ENCODE measurements at regions not wholly inside any gene's neighbourhood (a gene's known extent, or its start where the extent isn't known, plus 50 kb on each side); places are given as distances from the start of the nearest gene placed in this dataset.
"Not testable (repeated sequence)": the region's sequence is repeated elsewhere in the genome, so short reads cannot be mapped to it uniquely, and the experiment has no call there.

DNA sequence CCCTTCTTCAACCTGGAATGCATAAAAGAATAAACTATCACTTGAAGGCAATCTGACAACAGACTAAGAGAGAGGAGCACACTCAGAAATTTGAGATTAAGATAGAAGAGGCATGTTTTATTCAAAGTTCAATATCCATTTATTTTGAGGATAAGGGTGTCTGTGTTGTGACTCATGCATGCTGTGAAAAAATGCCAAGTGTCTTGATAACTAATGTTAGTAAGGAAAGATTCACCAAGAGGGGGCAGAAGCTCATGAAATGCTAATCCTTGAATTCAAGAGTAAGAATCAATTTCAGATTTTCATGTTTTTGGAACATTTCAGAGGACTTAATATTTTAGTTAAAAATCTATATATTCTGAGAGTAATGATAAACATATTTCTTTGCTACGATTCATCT is 94.0 kb downstream of the IFI44 start:
- H3K9me3 Mint-ChIP-seq, result peaks cover 2% of the 10 kb centered on the region
- DNase-seq (ENCODE audit: low read depth, low spot score), result no peak

DNA sequence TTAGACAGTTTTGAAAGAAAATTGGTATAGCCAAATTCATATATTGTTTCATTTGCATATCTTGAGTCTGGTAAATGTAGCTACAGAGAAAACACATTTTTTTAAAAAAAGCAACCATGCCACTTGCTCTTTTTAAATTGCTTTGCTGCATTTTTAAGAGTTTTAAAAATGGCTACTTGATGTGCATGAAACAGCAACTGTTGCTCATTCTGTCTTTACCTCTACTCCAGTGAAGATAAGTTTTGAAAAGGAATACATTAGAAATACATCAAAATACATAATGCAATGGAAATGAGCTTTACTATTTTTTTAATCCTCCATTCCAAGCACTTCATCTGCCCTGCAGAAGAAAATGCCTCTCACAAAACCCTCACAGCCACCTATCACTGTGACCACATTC is 95.5 kb downstream of the IFI44 start:
- H3K9me3 Mint-ChIP-seq, result no peaks in the 10 kb centered on the region
- H3K4me3 Mint-ChIP-seq, result no peak overlapping the region
- H3K27ac Mint-ChIP-seq (ENCODE audit: unreplicated experiment), result no peak overlapping the region
- no peaks in the 10 kb centered on the region for H3K4me1 Mint-ChIP-seq
- no peaks in the 10 kb centered on the region for H3K36me3 Mint-ChIP-seq (ENCODE audit: low read depth)
- no peaks in the 10 kb centered on the region for H3K27me3 Mint-ChIP-seq (ENCODE audit: low read depth)
- no peak for DNase-seq (ENCODE audit: low read depth, low spot score)
- TF ChIP-seq CTCF (conservative IDR thresholded peaks at IDR 0.05), result no peak

More for the DNA sequence above, 94.0 kb downstream of the IFI44 start:
- Mint-ChIP-seq H3K4me3 (no peak overlapping the region), H3K27ac (ENCODE audit: unreplicated experiment) (no peak overlapping the region), H3K4me1 (no peaks in the 10 kb centered on the region), H3K36me3 (ENCODE audit: low read depth) (peaks cover under 1% of the 10 kb centered on the region), H3K27me3 (ENCODE audit: low read depth) (no peaks in the 10 kb centered on the region)
- TF ChIP-seq CTCF (conservative IDR thresholded peaks at IDR 0.05), result no peak

- not testable (repeated sequence) for DNase-seq (ENCODE audit: low read depth, low spot score); H3K4me1 Mint-ChIP-seq; H3K27me3 Mint-ChIP-seq (ENCODE audit: low read depth); H3K9me3 Mint-ChIP-seq; H3K36me3 Mint-ChIP-seq (ENCODE audit: low read depth); H3K4me3 Mint-ChIP-seq; H3K27ac Mint-ChIP-seq (ENCODE audit: unreplicated experiment)
Observed at GRCh38 chr1:78753679-78754078, 104.0 kb downstream of the IFI44 start.

DNA sequence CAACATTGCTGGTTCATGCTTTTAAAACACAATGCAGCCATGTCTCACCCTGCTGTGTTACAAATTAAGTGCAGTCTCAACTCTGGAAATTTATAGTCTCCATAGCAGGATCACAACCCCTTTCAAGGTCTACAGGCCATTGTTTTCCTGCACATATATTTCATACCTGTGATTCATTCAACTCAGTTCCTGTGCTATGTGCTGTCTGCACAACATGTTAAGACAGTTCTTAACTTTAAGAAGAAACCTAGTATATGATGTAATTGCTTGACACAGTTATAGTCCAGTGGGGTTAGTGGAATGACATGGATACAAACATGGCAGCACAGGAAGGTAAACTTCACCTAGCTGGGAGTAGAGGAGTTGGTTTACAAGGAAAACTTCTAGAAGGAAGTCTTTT is 106.4 kb downstream of the IFI44 start:
- H3K4me1 Mint-ChIP-seq, result no peaks in the 10 kb centered on the region
- no peaks in the 10 kb centered on the region for H3K27me3 Mint-ChIP-seq (ENCODE audit: low read depth)
- DNase-seq (ENCODE audit: low read depth, low spot score), result no peak
- H3K4me3 Mint-ChIP-seq, result no peak overlapping the region
- TF ChIP-seq CTCF (conservative IDR thresholded peaks at IDR 0.05), result no peak
- no peak overlapping the region for H3K27ac Mint-ChIP-seq (ENCODE audit: unreplicated experiment)
- peaks cover 10% of the 10 kb centered on the region for H3K9me3 Mint-ChIP-seq
- no peaks in the 10 kb centered on the region for H3K36me3 Mint-ChIP-seq (ENCODE audit: low read depth)

- DNase-seq (ENCODE audit: low read depth, low spot score), result no peak
- H3K4me3 Mint-ChIP-seq, result no peak overlapping the region
- no peaks in the 10 kb centered on the region for H3K36me3 Mint-ChIP-seq (ENCODE audit: low read depth)
- H3K4me1 Mint-ChIP-seq, result no peaks in the 10 kb centered on the region
- no peak for TF ChIP-seq CTCF (conservative IDR thresholded peaks at IDR 0.05)
- no peak overlapping the region for H3K27ac Mint-ChIP-seq (ENCODE audit: unreplicated experiment)
- H3K27me3 Mint-ChIP-seq (ENCODE audit: low read depth), result no peaks in the 10 kb centered on the region
- peaks cover 10% of the 10 kb centered on the region for H3K9me3 Mint-ChIP-seq
Observed at GRCh38 chr1:78758506-78758905, 108.9 kb downstream of the IFI44 start.

DNA sequence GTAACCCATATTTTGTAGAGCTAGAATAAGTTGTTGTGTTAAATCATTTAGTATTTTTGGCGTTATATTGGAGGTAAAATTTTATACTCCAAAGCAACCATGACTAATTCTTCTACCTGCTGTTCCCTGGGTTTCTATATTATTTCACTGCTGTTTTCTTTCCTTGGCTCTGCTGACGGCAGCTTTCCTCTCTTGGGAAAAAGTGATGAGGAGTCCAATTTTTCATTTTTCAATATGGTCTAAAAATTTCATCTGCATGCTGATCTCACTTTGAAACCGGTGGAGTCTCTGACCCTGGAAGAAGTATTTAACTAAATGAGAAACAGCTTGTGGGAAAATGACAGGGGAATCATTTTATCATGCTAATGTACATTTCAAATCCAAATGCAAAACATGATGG is 110.2 kb downstream of the IFI44 start:
- H3K27me3 Mint-ChIP-seq (ENCODE audit: low read depth), result no peaks in the 10 kb centered on the region
- peaks cover 5% of the 10 kb centered on the region for H3K9me3 Mint-ChIP-seq
- H3K4me1 Mint-ChIP-seq, result no peaks in the 10 kb centered on the region
- no peak for DNase-seq (ENCODE audit: low read depth, low spot score)
- H3K36me3 Mint-ChIP-seq (ENCODE audit: low read depth), result no peaks in the 10 kb centered on the region
- no peak overlapping the region for H3K27ac Mint-ChIP-seq (ENCODE audit: unreplicated experiment)
- TF ChIP-seq CTCF (conservative IDR thresholded peaks at IDR 0.05), result no peak
- no peak overlapping the region for H3K4me3 Mint-ChIP-seq
